Transverse colon (tissue), 3 donors: ENCODE measurements at regions not wholly inside any gene's neighbourhood (a gene's known extent, or its start where the extent isn't known, plus 50 kb on each side); places are given as distances from the start of the nearest gene placed in this dataset.

Source experiments
- POLR2A ChIP-seq: fragments of 450-650 bp; IDR thresholded peaks from one replicate; pipeline ENCODE4 v1.6.1; 2016; ENCODE audit warnings: antibody characterized with exemption, mild to moderate bottlenecking, moderate library complexity
- TF ChIP-seq, protein P1 (sequence below), 5 experiments: fragments of 200-600 bp in 3 of 5; fragments of 450-650 bp in 2 of 5; sonication (generic) in 3 of 5; IDR thresholded peaks; 1 replicate in 2 of 5; 2 replicates in 3 of 5; pipeline ENCODE4 v1.5.1; 2016 to 2017; ENCODE audit warnings: antibody characterized with exemption in 5 of 5, inconsistent platforms in 3 of 5, mild to moderate bottlenecking in 2 of 5, moderate library complexity in 1 of 5

DNA sequence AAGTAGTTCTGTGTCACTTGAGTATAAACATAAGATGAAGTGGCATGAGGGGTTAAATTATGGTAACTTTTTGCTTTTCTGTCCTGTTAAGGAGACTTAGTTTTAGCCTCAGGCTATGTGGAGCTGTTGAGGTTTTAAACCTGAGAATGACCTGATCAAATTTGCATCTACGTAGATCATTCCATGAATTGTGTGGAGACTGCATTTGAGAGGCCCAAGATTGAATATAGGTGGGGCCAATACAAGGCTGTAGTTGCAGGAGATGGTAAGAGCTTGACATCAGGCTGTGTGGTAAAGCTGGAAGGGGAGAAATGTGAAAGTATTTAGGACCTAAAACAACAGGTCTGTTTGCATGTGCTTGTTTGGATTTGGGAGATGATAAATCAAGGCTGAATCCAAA, 249.5 kb downstream of the SLC16A7 start:
- no peak for TF ChIP-seq POLR2A
- TF ChIP-seq, protein P1, sequence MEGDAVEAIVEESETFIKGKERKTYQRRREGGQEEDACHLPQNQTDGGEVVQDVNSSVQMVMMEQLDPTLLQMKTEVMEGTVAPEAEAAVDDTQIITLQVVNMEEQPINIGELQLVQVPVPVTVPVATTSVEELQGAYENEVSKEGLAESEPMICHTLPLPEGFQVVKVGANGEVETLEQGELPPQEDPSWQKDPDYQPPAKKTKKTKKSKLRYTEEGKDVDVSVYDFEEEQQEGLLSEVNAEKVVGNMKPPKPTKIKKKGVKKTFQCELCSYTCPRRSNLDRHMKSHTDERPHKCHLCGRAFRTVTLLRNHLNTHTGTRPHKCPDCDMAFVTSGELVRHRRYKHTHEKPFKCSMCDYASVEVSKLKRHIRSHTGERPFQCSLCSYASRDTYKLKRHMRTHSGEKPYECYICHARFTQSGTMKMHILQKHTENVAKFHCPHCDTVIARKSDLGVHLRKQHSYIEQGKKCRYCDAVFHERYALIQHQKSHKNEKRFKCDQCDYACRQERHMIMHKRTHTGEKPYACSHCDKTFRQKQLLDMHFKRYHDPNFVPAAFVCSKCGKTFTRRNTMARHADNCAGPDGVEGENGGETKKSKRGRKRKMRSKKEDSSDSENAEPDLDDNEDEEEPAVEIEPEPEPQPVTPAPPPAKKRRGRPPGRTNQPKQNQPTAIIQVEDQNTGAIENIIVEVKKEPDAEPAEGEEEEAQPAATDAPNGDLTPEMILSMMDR (IDR thresholded peaks at IDR 0.05): no peak
